SK-N-MC (cell line): ENCODE measurements at regions not wholly inside any gene's neighbourhood (a gene's known extent, or its start where the extent isn't known, plus 50 kb on each side); places are given as distances from the start of the nearest gene placed in this dataset.

Experiments used
- EZH2 ChIP-seq: fragments of 200-600 bp; sonication (generic); IDR thresholded peaks from one replicate; pipeline ENCODE4 v1.6.1; 2017; ENCODE audit warnings: antibody characterized with exemption
- FOXP2 ChIP-seq: optimal IDR thresholded peaks from 2 replicates; pipeline ENCODE3; 2011; ENCODE audit warnings: mild to moderate bottlenecking, moderate library complexity; ENCODE audit not compliant: insufficient read depth; ENCODE audit errors: extremely low read length, control extremely low read depth
- POLR2AphosphoS5 ChIP-seq: IDR thresholded peaks from 2 replicates; pipeline ENCODE4 v1.6.1; 2012; ENCODE audit warnings: mild to moderate bottlenecking, low read depth, low read length, borderline replicate concordance

GRCh38 chr2:163505281-163505680, 230.5 kb downstream of the FIGN start:
- TF ChIP-seq POLR2AphosphoS5 (no peak), FOXP2 (no peak), EZH2 (no peak)
